ENCODE measurements at regions not wholly inside any gene's neighbourhood (a gene's known extent, or its start where the extent isn't known, plus 50 kb on each side); places are given as distances from the start of the nearest gene placed in this dataset.
"Not testable (repeated sequence)": the region's sequence is repeated elsewhere in the genome, so short reads cannot be mapped to it uniquely, and the experiment has no call there.

DNA sequence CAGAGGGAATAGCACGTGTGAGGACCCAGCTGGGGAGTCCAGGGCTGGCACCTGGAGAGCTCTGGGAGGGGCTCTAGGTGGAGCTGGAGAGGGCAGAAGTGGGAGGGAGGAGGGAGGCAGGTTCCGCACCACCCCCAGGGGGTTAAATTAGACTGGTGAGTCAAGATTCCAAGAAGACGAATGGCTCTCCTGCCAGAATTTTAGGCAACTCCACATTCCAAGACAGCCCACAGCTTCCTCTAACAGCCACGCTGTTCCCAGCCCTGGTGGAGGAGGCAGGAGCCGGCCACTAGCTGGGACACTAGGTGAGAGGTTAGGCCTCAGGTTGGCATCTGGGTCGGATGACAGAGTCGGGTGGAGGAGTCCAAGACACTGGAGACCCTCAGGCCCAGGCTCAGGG lies 60.2 kb downstream of the TFAP2C start:
- no peak for DNase-seq

DNA sequence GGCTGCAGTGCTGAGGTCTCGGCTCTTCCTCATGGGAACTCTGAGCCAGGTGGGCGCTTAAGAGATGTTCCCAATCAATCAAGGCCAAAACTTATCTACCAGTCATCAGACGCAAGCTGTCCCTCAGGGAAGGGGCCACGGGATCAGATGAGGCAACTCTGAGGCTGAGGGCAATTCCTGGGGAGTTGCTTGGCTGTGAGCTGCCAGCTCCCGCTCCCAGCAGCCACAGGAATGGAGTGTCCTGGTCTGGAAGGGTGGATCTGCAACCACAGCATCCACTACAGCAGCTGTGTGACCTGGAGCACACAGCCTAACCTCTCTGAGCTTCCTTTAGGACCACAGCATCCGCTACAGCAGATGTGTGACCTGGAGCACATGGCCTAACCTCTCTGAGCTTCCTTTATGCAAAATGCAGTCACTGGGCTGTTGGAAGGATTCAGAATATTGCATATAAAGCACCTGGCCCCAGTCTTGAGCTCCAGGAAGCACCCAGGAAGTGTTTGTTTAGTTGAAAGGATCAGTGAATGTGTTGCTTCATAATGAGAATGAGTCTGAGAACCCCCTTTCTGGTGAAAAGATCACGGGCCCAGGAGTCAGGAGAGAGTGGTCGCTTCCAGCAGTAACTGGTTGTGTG lies 60.9 kb downstream of the TFAP2C start:
- no peak for DNase-seq

DNA sequence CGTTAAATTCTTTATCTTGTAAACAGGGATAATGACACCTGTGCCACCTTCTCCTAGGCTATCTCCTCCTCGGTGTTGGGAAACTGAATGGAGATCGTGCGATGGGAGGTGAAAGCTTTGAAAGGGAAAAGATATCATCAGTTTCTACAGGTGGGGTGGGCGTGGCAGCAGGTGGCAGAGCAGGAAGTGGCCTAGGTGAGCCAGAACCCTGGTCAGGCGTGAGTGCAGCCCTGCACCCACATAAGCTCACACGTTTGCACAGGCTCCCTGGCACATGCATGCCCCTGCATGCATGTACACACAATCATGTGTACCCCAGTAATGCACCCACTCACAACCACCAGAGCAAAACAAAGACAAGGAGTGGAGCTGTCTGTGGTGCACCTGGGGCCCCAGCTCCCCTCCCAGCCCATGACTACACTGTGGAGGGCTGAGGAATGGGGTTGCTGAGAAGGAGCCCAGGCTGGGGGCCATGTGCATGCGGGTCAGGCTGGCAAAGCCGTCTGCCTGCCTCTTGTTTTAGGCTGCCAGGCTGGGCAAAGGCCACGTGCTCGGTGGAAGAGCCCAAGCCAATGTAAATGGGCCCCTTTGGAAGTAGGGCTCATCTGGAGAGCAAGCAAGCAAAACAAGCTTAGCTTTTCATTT lies 61.5 kb downstream of the TFAP2C start:
- no peak for DNase-seq

DNA sequence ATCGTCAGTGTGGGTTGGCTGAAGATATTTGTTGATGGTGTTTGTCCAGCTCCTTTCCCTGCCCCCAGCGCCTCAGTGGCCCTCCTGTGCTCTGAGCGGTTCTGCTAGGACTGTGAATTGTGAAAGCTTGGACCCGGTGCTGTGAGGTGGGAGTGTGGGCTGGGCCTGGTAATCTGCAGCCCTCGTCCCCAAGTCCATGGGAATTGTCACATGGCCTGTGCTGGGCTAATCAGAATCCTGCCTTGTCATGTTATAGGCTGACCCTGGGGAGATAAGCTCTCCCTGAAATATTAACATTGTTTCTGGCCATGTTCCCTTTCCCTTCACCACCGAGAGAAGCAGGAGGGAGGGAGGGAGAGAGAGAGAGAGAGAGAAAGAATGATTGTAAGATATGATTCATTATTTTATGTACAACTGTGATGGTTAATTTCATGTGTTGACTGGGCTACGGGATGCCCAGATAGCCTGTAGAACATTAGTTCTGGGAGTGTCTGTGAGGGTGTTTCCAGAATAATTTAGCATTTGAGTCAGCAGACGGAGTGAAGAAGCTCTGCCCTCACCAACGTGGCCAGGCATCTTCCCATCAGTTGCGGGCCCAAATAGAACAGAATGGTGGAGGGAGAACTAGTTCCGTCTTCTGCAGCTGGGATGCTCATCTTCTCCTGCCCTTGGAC lies 62.4 kb downstream of the TFAP2C start:
- DNase-seq: no peak

DNA sequence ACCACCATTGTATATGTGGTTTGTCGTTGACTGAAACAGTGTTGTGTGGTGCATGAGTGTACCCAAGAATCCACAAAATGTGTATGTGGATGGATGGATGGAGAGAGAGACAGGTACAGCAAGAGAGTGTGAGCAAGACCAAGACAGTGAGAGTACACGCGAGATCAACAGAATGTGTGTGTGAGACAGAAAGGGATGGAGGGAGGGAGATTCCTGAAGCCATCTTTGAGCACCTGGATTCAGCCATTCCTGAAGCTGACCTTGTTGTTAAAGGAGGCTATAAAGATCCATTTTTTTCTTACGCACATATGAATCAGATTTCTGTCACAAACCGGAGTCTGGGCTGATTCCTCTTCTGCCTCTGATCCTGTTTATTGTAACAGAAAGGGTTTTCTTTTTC lies 64.1 kb downstream of the TFAP2C start:
- no peak for DNase-seq

DNA sequence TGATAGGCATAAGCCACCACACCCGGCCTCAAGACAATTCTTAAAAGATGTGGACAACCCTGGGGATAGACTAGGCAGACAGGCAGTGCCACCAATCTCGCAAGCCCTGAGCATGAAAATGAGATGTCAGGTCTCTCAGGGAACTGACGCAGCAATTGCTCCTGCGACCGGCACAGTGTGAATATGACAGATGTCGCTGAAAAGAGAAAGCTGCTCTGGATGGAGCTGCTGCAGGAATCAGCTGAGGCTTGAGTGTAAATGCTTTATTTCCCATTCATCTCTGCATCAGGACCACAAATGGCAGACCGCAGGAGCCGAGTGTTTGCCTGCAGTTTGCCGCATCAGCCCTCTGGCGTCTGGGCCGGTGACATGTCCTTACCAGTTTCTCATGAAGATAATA lies 68.4 kb downstream of the TFAP2C start:
- no peak for DNase-seq

DNA sequence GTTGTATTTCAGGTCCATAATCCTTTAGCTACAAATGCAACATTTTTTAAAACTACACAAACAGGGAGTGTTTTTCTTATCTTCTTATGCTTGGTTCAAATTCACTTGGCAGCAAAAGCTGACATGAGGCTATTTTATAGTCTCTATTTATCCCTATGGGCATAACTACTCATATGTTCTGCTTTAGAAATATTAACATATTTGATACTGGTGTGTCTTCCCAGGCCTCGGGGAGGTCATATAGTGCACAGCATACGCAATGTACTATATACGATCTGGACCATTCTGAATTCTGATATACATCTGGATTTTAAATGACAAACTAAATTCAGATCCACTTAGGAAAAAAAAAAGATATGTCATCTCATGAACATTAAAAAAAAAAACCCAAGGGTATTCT lies 69.2 kb downstream of the TFAP2C start:
- no peak for DNase-seq

DNA sequence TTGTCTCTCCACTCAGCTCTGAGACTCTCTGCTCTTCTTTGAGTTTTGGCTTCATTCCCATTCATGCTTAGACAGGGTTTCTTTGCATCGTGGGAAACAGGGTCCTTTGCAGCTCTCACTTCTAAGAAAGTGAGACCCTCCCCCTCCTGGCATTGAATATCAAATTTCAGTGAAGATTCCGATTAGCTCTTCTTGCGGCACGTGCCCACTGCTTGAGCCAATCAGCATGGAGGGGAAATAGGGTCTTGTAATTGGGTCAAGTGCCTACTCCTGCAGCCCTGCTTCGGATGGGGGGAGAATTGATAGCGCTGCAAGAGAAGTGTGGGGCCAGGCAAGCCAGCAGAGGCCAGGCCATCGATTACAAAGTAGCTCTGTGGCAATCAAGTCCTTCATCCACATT lies 69.6 kb downstream of the TFAP2C start:
- DNase-seq: no peak

DNA sequence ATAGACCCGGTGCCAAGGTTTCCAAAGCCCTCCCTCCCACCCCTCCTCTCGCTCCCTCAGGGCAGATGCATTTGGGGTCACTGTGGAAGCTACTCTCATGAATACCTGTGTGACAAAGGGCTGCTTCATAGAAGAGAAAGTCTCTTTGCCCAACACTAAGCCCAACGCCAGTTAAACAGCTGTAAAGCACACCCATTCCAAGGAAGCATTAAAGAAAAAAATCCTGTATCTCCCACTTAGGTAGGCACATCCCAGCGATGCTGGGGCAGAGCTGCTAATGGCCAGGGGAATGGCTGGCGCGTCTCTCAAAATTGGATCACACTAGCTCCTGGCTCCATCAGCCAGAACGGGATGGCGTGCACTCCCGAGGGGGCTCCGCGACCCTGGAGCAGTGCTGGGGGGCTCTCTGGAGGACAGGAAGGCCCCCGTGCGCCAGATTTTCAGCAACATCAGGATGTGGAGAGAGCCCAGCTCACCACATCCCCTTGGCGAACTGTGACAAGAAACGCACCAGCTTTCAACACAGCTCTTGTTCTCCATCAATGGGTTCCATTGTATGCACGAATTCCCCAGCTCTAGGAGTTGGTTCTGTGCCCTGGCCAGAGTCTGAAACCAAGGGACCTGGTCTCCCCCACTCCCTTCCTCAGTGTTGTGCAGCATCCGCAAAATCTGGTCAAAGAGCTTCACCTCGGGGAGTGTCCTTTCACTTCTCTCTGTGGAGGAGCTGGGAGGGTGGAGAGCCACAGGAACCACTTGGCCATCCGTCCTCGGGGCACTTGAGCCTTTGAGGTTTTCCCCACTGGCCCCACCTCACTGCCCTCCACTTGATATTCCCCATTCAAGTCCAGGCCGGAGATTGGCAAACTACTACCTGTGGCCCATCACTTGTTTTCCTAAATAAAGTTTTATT lies 74.1 kb downstream of the TFAP2C start:
- no peak for DNase-seq

DNA sequence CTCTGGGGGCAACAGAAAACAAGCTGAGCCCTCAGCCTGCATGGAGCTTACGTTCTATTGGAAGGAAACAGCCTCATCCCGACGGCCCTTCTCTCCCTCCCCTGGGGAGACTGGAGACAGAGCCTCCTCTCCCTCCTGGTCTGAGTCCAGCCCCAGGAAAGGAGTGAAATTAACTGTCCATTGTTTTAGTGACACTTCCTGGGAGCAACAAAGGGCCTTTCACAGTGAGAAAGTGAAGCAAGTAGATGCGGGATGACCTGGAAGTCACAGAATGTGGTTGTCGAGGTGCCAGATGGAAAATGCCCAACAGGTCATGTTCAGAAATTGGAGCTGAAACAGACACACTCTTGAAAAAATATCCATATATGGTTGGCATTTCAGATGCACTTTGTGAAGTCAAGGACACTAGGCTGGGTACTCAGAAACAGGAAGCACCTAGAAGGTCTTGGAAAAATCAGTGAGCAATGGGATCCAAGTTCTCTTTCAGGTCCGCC lies 77.8 kb downstream of the TFAP2C start:
- DNase-seq: no peak

DNA sequence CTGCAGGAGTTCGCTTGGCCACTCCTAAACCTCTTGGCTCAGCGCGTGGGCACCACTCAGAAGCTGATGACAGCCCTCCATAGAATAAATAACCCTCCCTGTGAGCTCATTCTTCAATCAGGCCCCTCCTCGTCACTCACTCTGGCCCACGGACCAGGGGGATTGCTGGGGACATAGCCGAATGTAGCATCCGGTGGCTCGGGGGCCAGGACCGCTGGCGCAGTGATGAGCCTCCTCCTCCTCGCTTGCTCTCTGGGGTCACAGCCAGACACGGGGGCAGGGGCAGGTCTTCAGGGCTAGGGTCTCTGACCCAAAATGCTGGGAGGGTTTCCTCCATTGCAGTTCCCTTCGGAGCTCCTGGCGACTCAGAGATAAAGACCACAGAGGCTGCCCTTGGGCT lies 79.9 kb downstream of the TFAP2C start:
- DNase-seq: no peak

DNA sequence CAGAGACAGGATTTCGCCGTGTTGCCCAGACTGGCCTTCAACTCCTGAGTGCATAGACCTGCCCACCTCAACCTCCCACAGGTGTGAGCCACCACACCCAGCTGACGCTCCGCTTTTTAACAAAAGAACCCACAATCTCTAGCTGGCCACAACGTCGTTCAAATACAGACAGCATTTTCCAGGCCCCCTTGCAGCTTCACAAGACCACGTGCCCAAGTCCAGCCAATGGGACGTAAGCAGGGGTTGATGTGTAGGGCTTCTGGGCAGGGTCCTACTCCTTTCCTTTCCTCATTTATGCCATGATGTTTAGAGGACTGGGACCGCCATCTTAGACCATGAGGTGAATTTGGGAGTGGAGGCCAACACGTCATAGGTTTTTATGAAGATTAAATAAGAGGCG lies 81.0 kb downstream of the TFAP2C start:
- DNase-seq: no peak

DNA sequence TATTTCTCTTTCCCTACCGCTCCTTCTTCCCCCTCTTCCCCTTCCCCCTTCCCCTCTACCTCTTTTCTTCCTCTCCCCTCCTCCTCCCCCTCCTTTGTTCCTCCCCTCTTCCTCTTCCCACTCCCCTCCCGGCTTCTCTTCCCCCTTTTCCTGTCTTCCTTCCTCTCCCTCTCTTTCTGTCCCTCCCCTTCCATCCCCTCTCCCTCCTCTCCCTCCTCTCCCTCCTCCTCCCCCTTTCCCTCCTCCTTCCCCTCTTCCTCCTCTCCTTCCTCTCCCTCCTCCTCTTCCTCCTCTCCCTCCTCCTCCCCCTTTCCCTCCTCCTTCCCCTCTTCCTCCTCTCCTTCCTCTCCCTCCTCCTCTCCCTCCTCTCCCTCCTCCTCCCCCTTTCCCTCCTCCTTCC lies 81.5 kb downstream of the TFAP2C start:
- DNase-seq: not testable (repeated sequence)

DNA sequence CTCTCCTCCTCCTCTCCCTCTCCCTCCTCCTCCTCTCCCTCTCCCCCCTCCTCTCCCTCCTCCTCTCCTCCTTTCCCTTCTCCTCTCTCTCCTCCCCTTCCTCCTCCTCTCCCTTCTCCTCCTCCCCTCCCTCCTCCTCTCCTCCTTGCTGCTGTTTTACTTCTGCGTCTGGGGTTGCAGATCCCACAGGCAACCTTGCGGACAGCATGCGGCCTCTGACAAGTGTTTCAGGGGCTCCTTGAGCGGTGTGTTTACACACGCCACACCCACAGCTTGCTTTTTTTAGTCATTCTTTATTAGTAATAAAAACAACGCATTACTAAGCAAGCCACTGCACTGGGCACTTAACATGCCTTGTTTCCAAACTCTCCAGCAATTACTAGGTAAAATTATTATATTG lies 81.9 kb downstream of the TFAP2C start:
- no peak for DNase-seq

DNA sequence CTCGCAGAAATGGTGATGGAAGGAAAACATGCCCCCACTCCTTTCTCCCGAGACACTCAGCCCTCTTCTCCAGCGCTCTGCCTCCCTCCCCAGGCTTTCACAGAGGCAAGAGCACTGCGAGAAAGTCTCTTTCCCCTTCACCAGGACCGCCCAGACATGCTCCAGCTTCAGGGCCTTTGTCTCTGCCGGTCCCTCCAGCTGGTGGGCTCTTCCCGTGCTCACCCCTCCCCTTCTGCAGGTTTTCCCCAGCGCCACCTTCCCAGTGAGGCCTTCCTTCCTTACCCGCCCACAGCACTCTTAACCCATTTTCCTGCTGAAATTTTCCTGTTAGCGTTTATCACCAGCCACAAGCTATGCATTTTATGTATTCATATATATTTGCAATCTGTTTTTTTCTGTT lies 86.2 kb downstream of the TFAP2C start:
- DNase-seq: no peak

DNA sequence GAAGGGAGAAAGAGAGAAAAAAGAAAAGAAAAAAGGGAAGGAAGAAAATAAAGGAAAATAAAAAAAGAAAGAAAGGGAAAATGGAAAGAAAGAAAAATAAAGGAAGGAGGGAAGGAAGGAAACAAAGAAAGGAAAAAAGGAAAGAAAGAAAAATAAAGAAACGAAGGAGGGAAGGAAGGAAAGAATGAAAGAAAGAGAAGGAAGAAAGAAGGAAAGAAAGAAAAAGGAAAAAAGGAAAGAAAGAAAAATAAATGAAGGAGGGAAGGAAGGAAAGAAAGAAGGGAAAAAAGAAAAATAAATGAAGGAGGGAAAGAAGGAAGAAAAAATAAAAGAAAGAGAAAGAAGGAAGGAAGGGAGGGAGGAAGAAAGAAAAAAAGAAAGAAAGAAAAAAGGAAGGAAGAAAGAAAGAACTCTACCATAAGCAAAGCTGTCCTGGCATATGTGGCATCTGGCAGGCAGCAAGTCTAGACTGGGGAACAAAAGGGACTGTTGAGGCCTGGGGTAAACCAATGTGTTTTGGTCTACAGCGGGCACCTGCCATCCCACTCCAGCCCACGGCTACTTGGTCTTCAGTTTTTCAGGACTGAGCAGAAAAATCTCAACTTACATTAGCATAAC lies 86.9 kb downstream of the TFAP2C start:
- DNase-seq: no peak

DNA sequence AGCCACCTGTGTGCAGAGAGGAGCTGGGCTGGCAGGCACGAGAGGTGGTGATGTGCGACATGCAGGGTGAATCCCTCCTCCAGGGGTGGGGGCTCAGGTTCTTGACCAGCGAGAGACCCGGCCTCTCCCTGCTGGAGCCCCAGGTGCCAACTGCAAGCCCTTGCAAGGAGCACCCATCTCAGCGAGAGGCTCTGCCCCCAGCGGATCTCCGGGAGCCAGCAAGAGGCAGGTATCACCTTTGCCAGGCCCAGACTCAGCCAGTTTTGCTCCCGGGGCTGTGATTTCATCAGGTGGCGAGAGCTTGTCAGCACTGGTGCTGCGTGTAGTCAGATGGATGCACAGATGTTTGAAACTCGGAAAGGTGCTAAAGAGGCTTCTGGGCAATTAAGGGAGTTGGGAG lies 87.7 kb downstream of the TFAP2C start:
- no peak for DNase-seq

DNA sequence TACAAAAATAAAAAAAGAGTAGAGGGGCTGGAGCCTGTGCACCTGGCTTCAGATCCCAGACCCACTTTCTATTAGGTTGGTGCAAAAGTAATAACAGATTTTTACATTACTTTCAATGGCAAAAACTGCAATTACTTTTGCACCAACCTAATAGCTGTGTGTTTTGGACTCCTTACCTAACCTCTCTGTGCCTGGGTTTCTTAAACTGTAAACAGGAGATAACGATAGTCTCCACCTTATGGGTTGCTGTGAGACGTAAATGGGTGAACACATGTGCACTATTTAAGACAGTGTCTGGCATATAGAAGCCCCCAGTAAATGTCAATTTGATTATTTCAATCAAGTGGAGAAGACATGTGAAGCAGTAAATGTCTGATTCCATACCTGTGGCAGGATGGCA lies 89.7 kb downstream of the TFAP2C start:
- no peak for DNase-seq

DNA sequence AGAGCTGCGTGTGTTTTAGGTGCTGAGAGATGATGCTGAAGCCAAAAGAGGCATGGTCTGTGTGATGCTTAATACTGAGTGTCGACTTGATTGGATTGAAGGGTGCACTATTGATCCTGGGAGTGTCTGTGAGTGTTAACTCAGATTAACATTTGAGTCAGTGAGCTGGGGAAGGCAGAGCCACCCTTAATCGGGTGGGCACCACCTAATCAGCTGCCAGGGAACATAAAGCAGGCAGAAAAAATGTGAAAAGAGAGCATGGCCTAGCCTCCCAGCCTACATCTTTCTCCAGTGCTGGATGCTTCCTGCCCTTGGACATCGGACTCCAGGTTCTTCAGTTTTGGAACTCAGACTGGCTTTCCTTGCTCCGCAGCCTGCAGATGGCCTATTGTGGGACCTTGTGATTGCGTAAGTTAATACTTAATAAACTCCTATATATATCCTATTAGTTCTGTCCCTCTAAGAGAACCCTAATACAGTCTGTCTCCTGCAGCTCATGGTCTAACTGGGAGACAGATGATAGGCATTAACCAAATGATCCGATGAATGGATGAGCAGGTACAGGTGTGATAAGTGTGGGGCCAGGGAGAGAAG lies 91.6 kb downstream of the TFAP2C start:
- DNase-seq: no peak

DNA sequence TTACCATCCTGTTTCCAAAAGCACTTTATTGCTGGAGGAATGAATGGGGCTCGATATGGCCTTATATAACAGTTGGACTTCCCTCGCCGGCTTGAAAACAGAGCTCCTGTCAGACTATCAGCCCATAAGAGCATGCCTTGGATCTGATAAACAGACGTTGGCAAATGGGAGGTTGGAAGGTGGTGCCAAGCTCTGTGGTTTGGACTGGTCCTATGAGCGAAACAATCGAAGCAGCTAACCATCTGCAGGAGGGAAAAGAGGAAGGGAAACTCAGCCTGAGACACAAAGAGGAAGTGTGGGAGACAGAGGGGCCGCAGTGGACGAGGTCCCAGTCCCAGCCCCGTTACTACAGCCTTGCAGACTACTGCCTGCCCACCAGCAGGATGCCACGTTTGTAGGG lies 92.9 kb downstream of the TFAP2C start:
- no peak for DNase-seq

DNA sequence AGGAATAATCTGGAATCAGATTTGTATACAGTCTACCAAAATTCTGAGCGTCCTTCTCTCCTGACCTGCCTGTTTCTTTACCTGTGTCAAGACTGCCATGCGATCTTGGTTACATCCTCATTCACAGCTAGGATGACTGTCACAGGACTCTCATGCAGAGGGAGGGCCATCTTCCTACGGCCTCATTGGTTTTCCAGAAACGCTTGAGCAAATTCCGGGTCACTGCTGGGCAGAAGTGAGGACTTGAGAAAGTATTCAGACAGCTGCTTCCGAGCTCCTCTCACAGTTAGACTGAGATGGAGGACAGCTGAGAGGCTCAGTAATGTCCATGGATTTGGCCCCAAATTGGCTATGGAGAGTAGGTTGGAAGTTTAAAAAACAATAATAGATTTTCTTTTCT lies 94.2 kb downstream of the TFAP2C start:
- no peak for DNase-seq

DNA sequence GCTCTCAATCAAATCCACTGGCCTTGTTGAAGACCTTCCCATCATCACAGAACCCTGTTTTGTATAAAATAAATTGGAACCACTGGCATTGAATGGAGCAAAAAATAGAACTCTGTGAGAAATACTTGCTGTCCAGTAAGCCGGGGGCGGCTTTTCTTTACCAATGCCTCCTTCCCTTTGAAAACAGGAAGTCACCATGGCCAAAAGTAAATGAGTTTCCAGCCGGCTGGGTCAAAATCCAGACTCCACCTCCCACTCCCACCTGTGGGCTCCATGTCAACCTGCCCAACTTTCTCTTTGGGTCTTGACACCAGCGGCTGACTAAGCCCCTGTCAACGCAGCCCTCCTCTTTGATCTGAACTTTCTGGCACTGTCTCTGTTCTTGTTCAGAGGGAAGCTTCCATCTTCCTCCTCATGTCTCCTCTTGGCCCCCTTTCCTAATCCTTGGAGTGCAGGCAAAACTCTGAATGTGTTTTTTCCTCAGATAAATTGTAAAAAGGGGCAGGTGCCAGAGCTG lies 95.2 kb downstream of the TFAP2C start:
- peak; percentile 32 for DNase-seq

All from tongue (tissue), 1 donor.